HepG2 (cell line): ENCODE measurements at regions not wholly inside any gene's neighbourhood (a gene's known extent, or its start where the extent isn't known, plus 50 kb on each side); places are given as distances from the start of the nearest gene placed in this dataset.

ENCODE experiments used
- ATAC-seq: fragments of 200-7000 bp; cut with Tn5 transposase; 3 replicates; pipeline ENCODE4 v1.9.1; 2020; ENCODE audit warnings: mild to moderate bottlenecking, moderate library complexity
- BruUV-seq: library from RNA; stranded (reverse); fragments of 400-500 nt; replicated peaks from 2 replicates; lab custom pipeline; 2021; lab: Mats Ljungman, UMichigan
- CTCF ChIA-PET: fragments of 300-600 bp; formaldehyde crosslinking; extraction: SDS; loops from one replicate; lab custom pipeline; 2021; ENCODE audit warnings: low total read pairs, inconsistent platforms, low intra/inter-chr PET ratio; lab: Yijun Ruan, JAX
- POLR2A ChIA-PET: fragments of 350-600 bp; sonication (Branson Sonifier 250); formaldehyde crosslinking; loops from one replicate; lab custom pipeline; 2020; ENCODE audit warnings: antibody characterized with exemption, inconsistent platforms; lab: Yijun Ruan, JAX
- DNase-seq: peaks from one replicate; pipeline ENCODE4 v3.0.0-alpha.2; 2015; ENCODE audit warnings: low spot score
- FAIRE-seq: peaks from 3 replicates; lab custom pipeline; 2011; peaks lifted over from hg19 to GRCh38; lab: Jason Lieb, UNC
- H2AFZ ChIP-seq: one replicate; pipeline ENCODE4 v1.6.1; 2011; ENCODE audit warnings: low read length, inconsistent platforms
- H3K27ac ChIP-seq: fragments of 300-600 bp; 3 replicates; pipeline ENCODE4 v1.8.0; 2011; ENCODE audit warnings: mixed run types, mild to moderate bottlenecking, mixed read lengths, low read length, inconsistent platforms; ENCODE audit not compliant: insufficient read depth; ENCODE audit errors: extremely low read length
- H3K27me3 ChIP-seq, 2 experiments: fragments of 200-600 bp in 1 of 2; 2 replicates in 1 of 2; 3 replicates in 1 of 2; pipeline versions ENCODE4 v1.6.0 to v1.8.0; 2011; ENCODE audit warnings: low read length in 2 of 2, mild to moderate bottlenecking in 2 of 2, moderate library complexity in 2 of 2, inconsistent platforms in 1 of 2; ENCODE audit not compliant: insufficient read depth in 2 of 2, control insufficient read depth in 1 of 2
- H3K36me3 ChIP-seq, 2 experiments: fragments of 200-600 bp in 1 of 2; replicated peaks in 1 of 2; 2 replicates in 1 of 2; 3 replicates in 1 of 2; pipeline versions ENCODE4 v1.5.1 to v1.8.0; 2011; ENCODE audit warnings: low read length in 2 of 2, inconsistent platforms in 1 of 2; ENCODE audit not compliant: insufficient read depth in 2 of 2, control insufficient read depth in 1 of 2
- H3K4me1 ChIP-seq: 2 replicates; pipeline ENCODE4 v1.5.1; 2012; ENCODE audit warnings: low read length, inconsistent platforms; ENCODE audit not compliant: insufficient read depth
- H3K4me2 ChIP-seq: 2 replicates; pipeline ENCODE4 v1.6.0; 2011; ENCODE audit warnings: low read depth, low read length, inconsistent platforms
- H3K4me3 ChIP-seq, 3 experiments: fragments of 200-600 bp in 1 of 3; sonication (generic), shearing (Covaris generic) in 1 of 3; replicated peaks in 1 of 3; 2 replicates each; pipeline ENCODE4 v1.5.1; 2011 to 2016; ENCODE audit warnings: low read length in 3 of 3, inconsistent platforms in 2 of 3, low read depth in 2 of 3, mild to moderate bottlenecking in 2 of 3, control low read depth in 1 of 3, mixed read lengths in 1 of 3; ENCODE audit not compliant: insufficient read depth in 1 of 3
- H3K79me2 ChIP-seq: one replicate; pipeline ENCODE4 v1.6.1; 2011; ENCODE audit warnings: low read length, inconsistent platforms; ENCODE audit not compliant: insufficient read depth
- H3K9ac ChIP-seq: 2 replicates; pipeline ENCODE4 v1.6.0; 2011; ENCODE audit warnings: mild to moderate bottlenecking, low read depth, low read length, inconsistent platforms; ENCODE audit not compliant: insufficient read depth
- H3K9me3 ChIP-seq: 2 replicates; pipeline ENCODE4 v1.5.1; 2012; ENCODE audit warnings: mild to moderate bottlenecking, low read length
- H4K20me1 ChIP-seq: 2 replicates; pipeline ENCODE4 v1.6.0; 2011; ENCODE audit warnings: inconsistent platforms, mild to moderate bottlenecking, low read length, moderate library complexity; ENCODE audit not compliant: insufficient read depth
- GMEB1 ChIP-seq: sonication (generic); formaldehyde crosslinking; IDR thresholded peaks from 2 replicates; pipeline ENCODE4 v1.5.1; 2020; ENCODE audit warnings: missing genetic modification reagents, mild to moderate bottlenecking, borderline replicate concordance
- HDAC6 ChIP-seq: fragments of 200-600 bp; sonication (generic); IDR thresholded peaks from 2 replicates; pipeline ENCODE4 v1.7.0; 2017; ENCODE audit warnings: mild to moderate bottlenecking, antibody characterized with exemption, low read length, low read depth
- KLF9 ChIP-seq: IDR thresholded peaks from 2 replicates; pipeline ENCODE4 v1.6.1; 2016; ENCODE audit warnings: low read depth
- LRRFIP1 ChIP-seq: sonication (generic); formaldehyde crosslinking; conservative IDR thresholded peaks from 2 replicates; pipeline ENCODE4 v1.4.0; 2020; ENCODE audit warnings: missing genetic modification reagents
- ZFP62 ChIP-seq: sonication (generic); formaldehyde crosslinking; IDR thresholded peaks from 2 replicates; pipeline ENCODE4 v1.4.0; 2020; ENCODE audit warnings: missing genetic modification reagents
- WGBS: methylation state at CpG from one replicate; pipeline ENCODE4 v1.1.6; 2017; ENCODE audit warnings: low lambda C conversion rate; 5-methylcytosine and 5-hydroxymethylcytosine counted together
- in situ Hi-C: cut with HindIII; loops from 2 replicates; pipeline ENCODE4 v1.10.0; 2017; ENCODE audit warnings: low pct_unique_long_range_greater_than_20kb; ENCODE audit not compliant: extremely low pct_ligation_motif_present
- intact Hi-C: fragments of 100-400 bp; cut with micrococcal nuclease; formaldehyde crosslinking; loops from one replicate; pipeline ENCODE4 v1.10.0; 2022; ENCODE audit not compliant: unreplicated experiment

- no peak for DNase-seq
- FAIRE-seq, result no peak
- Histone ChIP-seq H3K79me2 (no peaks in the 10 kb centered on the region), H3K4me1 (no peaks in the 10 kb centered on the region), H3K27ac (no peak overlapping the region), H3K27me3 (peaks cover 0 to 10% of the 10 kb centered on the region in 2 experiments; a peak in 2 of 5 replicates), H3K4me3 (no peak overlapping the region), H4K20me1 (no peaks in the 10 kb centered on the region), H3K36me3 (no peaks in the 10 kb centered on the region), H2AFZ (no peak overlapping the region), H3K9ac (no peak overlapping the region), H3K4me2 (no peak overlapping the region), H3K9me3 (no peaks in the 10 kb centered on the region)
- ATAC-seq, result no peak
- no TSS peak for BruUV-seq
- in situ Hi-C loops (no loop called here), intact Hi-C loops (no loop called here)
- POLR2A ChIA-PET, result no interaction called here
- CTCF ChIA-PET, result no interaction called here
- 38% methylated on average over 7 of the region's 8 CpGs for WGBS
- TF ChIP-seq LRRFIP1 (CRISPR knock-in tag), result no peak
- no peak for TF ChIP-seq KLF9 (CRISPR knock-in tag)
- no peak for TF ChIP-seq ZFP62
- TF ChIP-seq HDAC6, result no peak
- TF ChIP-seq GMEB1 (CRISPR knock-in tag), result no peak
Observed at GRCh38 chr13:31052478-31052877, 109.2 kb downstream of the HSPH1 start.
